NCI-H1436 treated with DMSO at 0.1 percent for 48 hours (cell line): ENCODE measurements at regions not wholly inside any gene's neighbourhood (a gene's known extent, or its start where the extent isn't known, plus 50 kb on each side); places are given as distances from the start of the nearest gene placed in this dataset.

ENCODE experiments used
- DNase-seq: peaks from one replicate; lab custom pipeline; 2025; lab: John Stamatoyannopoulos, UW

DNA sequence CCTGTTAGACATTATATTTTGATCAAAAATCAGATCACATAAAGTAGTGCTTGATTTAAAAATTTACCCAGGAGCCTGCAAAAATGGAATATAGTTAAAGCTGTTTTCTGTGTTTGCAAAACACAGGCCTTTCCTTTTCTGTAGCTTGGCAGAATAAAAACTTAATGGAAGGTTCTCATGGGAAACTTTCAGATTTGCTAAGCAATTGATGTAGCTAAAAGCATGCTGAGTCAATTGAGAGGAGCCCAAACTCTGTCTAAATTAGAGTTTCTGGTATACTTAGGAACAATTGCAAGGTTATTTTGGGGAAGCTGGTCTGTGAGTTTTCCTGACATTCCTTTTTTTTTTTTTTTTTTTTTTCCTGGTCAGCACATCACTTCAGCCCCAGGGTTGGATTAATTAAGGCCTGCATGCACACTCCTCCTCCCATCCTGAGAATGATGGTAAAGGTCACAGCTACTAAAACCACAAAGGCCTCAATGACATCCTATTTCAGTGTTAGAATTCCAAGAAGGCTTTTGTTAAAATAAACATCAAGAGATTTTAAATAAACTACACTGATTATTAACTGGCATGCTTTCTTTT, 608.7 kb downstream of the PLPP3 start:
- DNase-seq, result no peak

DNA sequence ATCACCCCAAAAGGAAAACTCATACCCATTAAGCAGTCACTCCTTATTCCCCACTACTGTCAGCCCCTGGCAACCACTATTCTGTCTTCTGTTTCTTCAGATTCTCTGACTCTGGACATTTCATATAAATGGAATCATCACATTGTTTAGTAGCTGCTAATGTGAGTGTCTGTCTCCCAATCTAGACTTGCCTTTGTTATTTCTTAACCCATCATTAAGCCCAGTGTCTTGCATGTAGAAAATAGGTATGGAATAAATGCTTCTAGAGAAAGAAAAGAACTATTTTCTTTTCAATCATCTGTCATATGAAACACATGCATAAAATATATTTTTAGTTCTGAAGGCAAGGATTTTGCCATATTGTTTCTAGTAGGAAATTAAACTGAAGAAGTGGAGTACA, 610.0 kb downstream of the PLPP3 start:
- no peak for DNase-seq

DNA sequence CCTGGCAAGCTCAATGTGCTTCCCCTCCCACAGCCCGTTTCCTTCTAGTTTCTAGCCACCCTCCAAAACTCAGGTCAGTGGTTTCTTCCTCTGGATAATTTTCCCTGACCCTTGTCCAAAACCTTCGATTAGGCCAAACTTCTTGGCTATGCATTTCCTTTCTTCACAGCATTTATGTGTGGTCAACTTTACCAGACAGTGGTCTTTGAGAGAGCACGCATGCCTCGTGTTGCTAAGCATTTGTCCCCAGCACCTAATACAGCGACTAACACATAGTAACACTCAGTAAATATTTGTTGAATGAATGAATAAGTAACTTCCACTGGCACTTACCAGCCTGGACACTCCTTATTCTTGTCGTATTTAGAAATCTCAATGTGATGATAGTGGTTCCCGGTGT, 610.7 kb downstream of the PLPP3 start:
- no peak for DNase-seq

DNA sequence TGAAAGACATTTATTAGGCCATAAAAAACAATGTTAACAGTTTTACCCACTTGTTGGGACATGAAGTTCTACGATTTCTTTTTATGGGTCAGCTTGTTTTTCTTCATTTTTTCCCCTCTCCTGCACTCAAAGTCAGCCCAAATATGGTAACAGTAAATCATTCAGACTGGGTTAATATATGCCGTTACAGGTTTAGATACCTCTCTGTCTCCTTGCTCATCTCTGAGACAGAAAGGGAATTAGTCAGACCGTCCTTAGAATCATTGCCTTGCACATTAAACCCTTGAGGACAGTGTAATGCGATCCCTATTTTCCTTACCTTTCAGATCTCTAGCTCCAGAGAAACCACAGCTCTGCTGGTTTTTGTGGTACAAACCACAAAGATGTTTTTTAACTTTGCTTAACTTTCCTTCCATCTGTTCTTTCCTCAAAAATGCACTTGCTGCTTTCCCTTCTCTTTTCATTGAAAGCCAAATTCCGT, 613.3 kb downstream of the PLPP3 start:
- DNase-seq, result no peak

DNA sequence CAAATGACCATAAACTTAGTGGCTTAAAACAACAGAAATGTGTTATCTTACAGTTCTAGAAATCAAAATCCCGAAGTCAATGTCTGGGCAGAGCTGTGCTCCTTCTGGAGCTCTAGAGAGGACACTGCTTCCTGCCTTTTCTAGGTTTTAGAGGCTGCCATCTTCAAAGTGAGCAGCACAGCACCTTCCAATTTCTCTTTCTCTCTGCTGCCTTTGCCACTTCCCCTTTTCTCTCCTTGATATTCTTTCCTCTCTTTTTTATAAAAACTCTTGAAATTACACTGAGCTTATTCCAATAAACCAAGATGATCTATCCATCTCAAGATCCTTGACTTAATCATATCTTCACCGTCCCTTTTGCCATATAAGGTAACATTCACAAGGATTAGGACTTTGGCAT, 616.9 kb downstream of the PLPP3 start:
- no peak for DNase-seq

DNA sequence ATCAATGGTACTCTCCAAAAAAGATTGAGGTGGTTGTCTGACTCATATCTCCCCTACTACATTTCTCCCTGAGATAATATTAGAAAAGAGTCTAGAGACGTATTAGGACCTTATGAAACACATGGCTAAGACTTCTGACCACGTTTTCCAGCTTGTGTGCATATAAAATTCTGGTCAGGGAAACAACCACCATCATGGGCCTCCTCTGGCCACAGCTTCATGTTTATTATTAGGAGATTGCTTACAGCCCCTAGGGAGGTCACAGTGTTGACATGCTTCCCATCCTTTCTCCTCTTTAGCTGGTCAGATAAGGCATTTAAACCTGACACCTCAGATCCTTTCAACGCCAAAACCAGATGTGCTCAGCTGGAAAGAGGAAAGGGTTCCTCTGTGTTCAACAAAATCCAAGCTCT, 620.2 kb downstream of the PLPP3 start:
- DNase-seq, result no peak

DNA sequence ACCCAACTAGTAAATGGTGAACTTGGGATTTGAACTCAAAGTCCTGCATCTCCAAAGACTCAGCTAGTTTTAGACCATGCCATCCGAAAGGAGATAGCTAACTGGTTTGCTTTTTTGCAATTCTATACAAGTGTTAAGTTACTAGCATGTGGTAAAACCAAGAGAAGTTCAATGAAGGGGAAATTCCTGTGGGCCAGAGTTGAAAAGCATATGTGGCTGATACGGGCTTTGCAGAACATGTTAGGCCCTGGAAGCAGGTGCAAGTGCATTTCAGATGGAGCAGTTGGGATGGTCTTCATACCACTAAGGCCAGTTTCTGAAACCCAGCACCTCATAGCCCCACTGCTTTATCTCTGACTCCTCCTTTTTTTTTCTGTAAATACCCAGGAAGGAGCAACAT, 620.9 kb downstream of the PLPP3 start:
- no peak for DNase-seq

DNA sequence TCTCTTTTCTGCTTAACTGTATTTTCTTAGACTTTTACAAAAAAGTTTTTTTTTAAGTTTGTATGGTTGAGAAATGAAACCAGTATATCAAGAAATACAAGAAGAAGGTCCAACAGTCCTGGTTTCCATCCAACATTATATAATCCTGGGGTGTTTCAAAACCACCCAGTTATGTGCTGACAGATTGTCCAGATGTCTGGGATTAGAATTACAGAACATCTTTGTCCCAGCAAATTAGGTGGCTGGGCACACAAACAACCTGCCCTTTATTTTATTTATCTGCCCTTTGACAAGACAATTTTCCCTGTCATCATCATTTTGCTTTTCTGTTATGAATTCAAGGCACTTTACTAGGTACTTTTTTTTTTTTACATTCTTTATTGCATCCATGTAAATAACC, 622.1 kb downstream of the PLPP3 start:
- no peak for DNase-seq

DNA sequence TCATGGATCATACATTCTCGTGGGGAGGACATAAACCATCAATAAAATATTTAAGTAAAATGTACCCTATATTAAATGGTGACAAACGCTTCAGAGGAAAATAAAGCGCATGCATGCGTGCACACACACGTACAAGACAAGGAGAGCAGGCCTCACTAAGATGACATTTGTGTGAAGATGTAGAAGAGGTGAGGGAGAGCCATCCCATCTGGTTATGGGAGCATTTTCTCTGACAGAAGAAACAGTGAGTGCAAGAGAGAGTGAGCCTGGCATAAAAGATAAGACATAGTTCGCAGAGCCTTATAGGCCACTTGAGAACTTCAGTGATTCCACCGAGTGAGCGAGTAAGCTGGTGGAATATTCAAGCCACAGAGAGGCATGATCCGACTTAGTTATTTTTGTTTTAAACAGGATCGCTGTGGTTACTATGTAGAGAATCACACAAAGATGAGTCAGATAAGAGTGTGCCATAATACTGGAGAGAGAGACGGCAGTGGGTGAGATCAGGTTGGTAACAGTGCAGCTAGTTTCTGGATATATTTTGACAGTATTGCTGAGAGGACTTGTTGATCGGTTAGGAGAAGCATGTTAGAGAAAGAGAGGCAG, 624.2 kb downstream of the PLPP3 start:
- no peak for DNase-seq

DNA sequence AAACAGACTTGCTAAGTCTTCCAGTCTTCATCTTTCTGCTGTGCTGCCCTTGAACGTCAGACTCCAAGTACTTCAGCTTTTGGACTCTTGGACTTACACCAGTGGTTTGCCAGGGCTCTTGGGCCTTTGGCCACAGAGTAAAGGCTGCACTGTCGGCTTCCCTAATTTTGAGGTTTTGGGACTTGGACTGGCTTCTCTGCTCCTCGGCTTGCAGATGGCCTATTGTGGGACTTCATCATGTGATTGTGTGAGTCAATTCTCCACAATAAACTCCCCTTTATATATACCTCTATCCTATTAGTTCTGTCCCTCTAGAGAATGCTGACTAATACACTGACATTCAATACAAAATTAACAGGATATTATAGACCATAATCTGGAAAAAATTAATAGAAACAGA, 628.1 kb downstream of the PLPP3 start:
- no peak for DNase-seq

DNA sequence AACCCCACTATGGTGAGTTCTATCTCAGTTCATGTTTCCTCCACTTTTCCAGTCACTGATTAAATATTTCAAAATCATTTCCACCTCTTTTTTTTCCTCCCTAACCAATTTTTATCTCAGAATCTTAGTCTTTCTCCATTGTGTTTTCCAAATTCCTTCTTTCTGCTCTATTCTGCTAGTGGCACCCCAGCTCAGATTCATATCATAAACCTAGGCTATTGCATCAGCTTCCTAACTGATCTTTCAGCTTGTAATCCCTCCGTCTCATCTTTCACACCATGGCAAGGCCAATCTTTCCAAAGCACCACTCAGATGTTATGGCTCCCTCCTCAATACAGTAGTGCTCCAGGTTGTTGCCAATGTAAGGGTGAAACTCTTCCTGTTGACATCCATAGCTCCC, 631.9 kb downstream of the PLPP3 start:
- no peak for DNase-seq

DNA sequence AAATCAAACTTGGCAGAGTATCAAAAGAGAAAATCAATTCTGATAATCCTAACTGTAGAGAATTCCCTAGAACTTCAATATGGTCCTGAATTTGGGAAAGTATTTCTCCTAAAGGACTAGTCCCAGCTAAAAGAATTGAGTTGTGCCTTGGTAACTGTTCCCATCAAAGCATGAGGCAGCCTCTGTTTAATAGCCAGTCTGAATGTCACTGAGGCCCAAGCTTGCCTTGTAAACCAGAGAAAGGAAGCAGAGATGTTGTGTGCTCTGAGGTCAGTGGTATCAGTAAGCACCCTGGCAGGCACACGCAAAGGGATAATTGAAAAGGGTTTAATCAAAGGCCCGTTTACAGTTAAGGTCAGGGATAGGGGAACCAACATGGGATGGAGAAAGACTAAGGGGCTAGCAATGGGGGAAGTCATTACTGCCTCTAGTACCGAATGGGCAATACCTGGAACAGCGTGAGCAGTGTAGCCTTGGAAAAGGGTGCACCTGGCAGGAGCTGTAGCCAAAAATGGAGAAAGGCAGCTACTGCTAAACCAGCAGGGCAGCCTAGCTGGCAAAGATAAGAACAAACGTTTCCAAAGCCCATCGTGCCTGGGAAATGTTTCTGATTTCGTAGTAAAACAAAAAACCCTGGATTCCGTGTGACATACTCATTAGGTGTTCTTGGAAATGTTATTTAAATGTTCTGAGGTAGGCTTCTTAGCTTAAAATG, 635.5 kb downstream of the PLPP3 start:
- DNase-seq, result no peak

DNA sequence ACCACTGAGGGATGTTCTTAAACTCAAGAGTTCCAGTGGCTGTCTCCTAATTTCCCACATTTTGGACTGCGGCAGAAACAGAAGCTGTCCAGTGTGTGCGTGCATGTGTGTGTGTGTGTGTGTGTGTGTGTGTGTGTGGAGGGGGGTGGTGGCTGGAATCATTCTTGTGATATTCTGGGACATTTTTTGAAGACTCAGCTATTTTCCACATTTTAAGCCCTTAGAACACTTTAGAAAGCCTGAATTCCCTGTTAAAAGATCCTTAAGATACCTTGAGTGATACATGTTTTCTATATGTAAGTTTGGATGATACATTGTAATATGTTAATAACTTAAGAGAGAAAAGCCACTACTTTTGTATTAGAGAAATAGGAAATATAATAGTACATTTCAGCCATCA, 636.4 kb downstream of the PLPP3 start:
- no peak for DNase-seq

DNA sequence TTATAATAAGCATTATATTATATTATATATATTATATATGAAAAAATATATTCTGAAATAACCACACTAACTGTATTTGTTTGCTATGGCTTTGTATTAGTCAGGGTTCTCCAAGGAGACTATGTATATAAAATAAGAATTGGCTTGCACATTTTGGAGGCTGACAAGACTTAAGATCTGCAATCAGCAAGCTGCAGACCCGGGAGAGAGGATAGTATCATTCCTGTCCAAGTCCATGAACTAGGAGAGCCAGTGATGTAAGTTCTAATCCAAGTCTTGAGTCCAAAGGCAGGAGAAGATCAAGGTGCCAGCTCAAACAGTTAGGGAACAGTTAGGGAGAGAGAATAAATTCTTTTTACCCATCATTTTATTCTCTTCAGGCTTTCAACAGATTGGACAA, 639.5 kb downstream of the PLPP3 start:
- DNase-seq, result no peak

DNA sequence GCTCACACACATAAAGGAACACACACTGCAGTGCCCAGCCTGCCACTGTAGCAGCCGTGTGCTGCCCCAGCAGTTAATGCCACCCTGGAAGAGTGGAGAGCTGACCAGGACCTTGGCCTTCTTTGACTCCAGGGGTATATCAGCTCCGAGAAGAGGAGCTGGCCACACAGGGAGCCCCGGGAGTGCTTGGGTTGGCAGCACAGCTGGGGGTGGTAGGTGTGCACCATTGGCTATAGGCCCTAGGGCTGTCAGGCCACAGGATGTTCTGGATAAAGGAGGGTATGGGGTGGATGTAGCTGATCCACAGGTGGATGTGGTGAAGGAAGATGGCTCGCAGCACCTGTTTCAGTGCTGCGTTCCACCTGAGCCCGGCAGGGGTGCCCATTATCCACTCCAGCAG, 640.5 kb downstream of the PLPP3 start:
- DNase-seq, result no peak

DNA sequence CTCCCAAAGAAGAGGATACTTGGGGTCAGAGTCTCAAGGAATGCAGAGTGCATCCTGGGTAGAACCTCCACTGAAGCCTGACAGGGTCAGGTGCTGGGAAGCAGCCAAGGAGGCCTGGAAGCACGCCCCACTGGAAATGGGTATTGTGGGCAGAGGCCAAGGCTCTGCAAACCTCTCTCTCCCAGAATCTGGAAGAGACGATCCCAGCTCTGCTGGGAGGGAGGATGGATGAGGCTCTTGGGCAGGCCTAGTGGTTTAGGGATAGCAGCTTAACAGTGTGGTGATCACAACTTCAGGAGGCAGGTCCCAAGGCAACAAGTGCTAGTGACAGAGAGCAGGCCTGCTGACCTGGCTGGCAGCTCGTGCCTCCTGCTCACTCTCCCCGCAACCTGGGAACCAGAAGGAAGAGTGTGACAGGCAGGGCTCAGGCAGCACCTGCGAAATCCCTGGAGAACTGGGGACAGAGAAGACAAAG, 641.0 kb downstream of the PLPP3 start:
- DNase-seq, result no peak

DNA sequence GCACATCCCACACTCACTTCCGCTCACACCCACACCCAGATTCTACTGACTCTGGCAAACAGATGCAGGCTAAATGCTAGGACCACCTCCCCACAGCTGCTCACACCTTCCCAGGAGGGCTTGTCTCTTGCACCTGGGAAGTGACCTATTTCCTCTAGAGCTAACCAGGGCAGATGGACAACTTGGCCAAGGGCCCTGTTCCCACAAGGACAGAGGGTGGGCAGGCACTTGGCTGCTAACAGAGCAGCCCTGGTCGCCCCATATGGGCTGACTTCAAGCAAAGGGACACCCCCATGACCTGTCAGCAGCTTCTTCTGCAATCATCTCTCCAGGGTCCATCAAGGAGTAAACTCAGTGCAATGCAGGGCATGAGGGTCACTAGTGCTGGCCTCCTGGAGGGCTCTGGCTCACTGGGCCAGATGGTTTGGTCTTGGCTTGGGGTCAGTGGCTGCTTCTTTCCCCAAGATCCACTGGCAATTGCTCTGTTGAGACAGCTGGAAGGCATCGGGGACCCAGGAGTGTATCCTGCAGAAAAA, 641.5 kb downstream of the PLPP3 start:
- DNase-seq, result no peak

DNA sequence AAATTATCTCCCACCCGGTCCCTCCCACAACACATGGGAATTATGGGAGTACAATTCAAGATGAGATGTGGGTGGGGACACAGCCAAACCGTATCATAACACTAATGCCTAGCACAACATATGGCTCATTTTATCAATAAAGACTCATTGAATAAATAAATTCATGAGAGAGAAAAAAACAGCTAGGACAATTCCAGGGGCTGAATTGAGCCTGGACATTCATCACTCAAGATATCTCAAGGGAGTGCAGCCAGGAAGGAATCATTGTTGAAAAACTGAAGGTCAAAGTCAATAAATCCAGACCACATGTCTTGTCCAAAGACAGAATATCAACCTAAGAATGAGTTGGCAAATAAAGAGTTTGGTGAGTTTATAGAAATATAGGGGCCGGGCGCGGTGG, 644.1 kb downstream of the PLPP3 start:
- DNase-seq, result no peak

DNA sequence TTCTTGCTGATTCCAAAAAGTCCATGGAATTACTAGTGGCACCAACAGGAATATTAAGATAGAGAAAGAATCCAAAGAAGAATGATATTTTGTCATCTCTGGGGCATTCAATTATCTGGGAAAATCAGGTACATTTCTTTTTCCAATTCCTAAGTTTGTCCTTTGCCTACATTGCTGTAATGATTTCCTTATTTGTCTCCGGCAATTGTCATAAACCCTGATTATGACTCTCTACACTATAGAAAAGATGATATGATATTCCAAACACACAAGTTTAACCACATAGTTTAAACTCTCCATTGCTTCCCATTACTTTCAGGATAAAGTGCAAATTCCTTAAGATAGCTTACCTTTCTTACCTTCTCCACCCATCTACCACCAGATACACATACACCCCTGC, 647.0 kb downstream of the PLPP3 start:
- DNase-seq, result no peak

DNA sequence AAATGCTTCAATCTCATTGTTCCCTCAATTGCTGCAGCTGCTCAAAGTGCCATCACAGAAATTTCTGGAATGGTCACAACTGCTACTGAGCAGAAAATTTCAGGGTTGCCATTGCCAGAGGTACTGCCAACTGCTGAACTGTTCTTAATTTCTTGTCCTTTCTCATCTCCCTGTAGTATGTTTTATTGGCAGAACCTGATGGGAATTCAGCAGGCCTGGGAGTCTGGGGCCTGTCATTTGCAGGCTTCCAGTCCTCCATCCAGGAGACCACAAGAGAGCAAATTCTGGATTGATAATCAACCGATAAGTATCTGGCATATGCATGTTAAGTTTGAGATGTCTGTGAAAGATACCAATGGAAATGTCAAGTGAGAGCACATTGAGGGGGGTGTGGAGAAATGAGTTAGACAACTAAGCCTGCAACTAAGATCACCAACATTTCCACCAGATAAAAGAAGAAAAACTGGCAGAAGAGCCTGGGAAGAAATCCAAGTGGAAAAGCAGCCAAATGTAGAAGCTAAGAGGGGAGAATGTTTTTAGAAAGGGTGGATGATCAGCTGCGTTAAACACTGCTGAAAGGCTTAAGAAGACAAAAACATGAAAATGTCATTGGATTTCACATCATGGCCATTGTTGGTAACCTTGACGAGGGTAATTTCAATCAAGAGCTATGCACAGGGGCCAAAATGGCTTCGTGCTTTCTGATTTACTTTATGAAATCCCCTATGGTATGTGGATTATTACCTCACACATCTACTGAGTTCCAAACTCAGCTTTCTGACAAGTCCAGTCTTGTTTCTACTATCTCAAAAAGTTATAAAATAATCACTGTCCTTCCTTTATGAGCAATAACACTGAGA, 648.1 kb downstream of the PLPP3 start:
- no peak for DNase-seq

DNA sequence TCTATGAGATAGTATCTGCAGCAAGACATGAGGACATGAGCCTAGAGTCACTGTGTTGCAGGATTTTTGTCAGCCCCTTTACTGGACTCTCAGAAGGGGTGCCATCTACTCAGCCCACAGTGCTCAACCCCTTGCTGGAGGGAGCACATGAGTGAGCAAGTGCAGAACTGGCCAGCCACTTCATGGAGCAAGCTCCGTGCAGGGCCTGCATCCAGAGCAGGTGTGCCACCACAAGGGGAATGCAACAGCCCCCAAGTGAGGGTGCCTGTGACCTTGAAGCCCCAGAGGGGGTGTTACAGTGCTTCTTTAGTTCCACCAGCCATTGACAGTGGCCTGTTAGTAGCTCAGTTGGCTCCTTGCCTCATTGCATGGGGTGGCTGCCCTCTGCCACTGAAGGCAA, 649.7 kb downstream of the PLPP3 start:
- no peak for DNase-seq

DNA sequence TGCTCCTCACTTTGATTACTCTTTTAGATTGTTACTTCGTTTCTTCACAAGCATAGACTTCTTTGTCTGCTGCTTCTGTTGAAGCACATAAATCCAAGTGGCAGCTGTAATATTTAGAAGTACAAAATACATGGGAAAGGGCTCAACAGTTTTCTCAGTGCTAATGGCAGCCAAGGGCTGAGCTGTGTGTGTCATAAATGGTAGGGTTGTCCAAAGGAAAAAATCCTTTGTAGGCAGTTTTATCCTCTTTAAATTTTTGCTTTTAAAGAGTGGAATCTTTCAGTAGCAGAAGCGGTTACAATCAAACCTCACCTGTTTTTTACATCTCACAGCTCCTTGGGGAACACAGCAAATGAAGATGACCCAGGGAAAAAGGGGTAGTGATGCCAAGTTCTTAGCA, 650.8 kb downstream of the PLPP3 start:
- DNase-seq, result no peak
